ENCODE measurements at regions not wholly inside any gene's neighbourhood (a gene's known extent, or its start where the extent isn't known, plus 50 kb on each side); places are given as distances from the start of the nearest gene placed in this dataset.

DNA sequence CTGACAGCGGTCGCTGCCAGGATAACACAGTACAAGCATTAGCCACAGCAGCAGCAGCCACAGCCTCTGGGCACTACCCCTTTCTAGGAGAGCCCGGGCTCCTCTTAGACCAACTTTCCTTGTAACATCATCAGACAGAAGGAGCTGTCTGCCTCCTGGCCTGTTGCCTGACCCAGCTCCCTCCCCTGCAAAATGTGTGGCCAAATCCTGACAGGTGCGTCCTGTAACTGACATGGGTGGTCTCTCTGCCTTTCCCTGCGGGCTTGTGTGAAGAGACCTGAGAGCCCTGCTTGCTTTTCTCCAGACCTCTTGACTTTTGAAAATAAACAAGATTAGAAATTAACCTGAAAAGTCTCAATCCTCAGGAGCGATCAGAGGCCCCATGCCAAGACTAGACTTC is 824.9 kb downstream of the RAPGEF2 start:
- Histone ChIP-seq H3K18ac (ENCODE audit: extremely low read depth, low read length) (no peak overlapping the region), H2BK15ac (ENCODE audit: low read length) (no peak overlapping the region), H3K4me3 (ENCODE audit: extremely low read depth in 1 of 4, insufficient read depth in 2 of 4, low read depth in 3 of 4, low read length in 4 of 4) (no peak overlapping the region), H2BK20ac (ENCODE audit: low read length) (no peak overlapping the region), H3K9me3 (ENCODE audit: insufficient read depth in 2 of 2, low read depth in 1 of 2, low read length in 1 of 2) (peaks cover 23 to 26% of the 10 kb centered on the region in 2 experiments), H3K4me2 (ENCODE audit: insufficient read depth in 1 of 2, low read depth in 2 of 2, low read length in 2 of 2) (no peak overlapping the region), H3K4ac (replicated peaks; ENCODE audit: insufficient read length, low read depth, low read length) (no peak overlapping the region), H3K56ac (replicated peaks; ENCODE audit: insufficient read length, low read depth, low read length) (no peak overlapping the region), H3K14ac (ENCODE audit: insufficient read length) (no peak overlapping the region), H3K79me1 (ENCODE audit: low read depth, low read length) (no peaks in the 10 kb centered on the region), H4K8ac (ENCODE audit: extremely low read depth, insufficient read depth, low read length) (no peak overlapping the region), H4K20me1 (replicated peaks in 1 of 2; ENCODE audit: control insufficient read depth in 1 of 2, insufficient read depth in 2 of 2, low read length in 2 of 2) (no peaks in the 10 kb centered on the region), H4K5ac (ENCODE audit: insufficient read length, low read depth, low read length) (no peak overlapping the region), H2BK120ac (replicated peaks; ENCODE audit: low read depth, low read length) (no peak overlapping the region), H4K91ac (replicated peaks; ENCODE audit: insufficient read length, low read length) (no peak overlapping the region), H3K4me1 (replicated peaks in 1 of 4; ENCODE audit: control insufficient read depth in 3 of 4, insufficient read depth in 4 of 4, low read length in 3 of 4) (no peaks in the 10 kb centered on the region), H3K23ac (ENCODE audit: insufficient read length) (no peak overlapping the region), H2AFZ (ENCODE audit: low read length) (no peak overlapping the region), H3K27ac (ENCODE audit: low read depth, low read length) (no peak overlapping the region), H3K23me2 (ENCODE audit: low read depth, low read length) (no peaks in the 10 kb centered on the region), H2BK5ac (ENCODE audit: low read depth, low read length) (no peak overlapping the region), H3K36me3 (ENCODE audit: control insufficient read depth in 2 of 4, insufficient read depth in 4 of 4, low read length in 3 of 4) (no peaks in the 10 kb centered on the region; a peak in 2 of 8 replicates), H2AK5ac (ENCODE audit: low read depth, low read length) (no peak overlapping the region), H3K9ac (replicated peaks in 1 of 4; ENCODE audit: extremely low read depth in 1 of 4, low read depth in 3 of 4, low read length in 3 of 4) (no peak overlapping the region), H3K27me3 (replicated peaks in 1 of 4; ENCODE audit: control insufficient read depth in 3 of 4, extremely low read depth in 1 of 4, insufficient read depth in 3 of 4, low read length in 3 of 4) (no peaks in the 10 kb centered on the region), H2BK12ac (ENCODE audit: low read depth, low read length) (no peak overlapping the region), H3K79me2 (ENCODE audit: control insufficient read depth in 1 of 2, insufficient read depth in 2 of 2, low read length in 2 of 2) (no peaks in the 10 kb centered on the region)
- 94% methylated on average over 6 of the region's 6 CpGs; no CpG with 5 or more reads in 1 of the 2 experiments for WGBS, 2 experiments (ENCODE audit: extremely low coverage in 1 of 2, insufficient coverage in 1 of 2, insufficient read length in 1 of 2, insufficient replicate concordance in 2 of 2, low coverage in 1 of 2, low lambda C conversion rate in 2 of 2, missing lambda C conversion rate in 1 of 2)
- POLR2A ChIA-PET (ENCODE audit: partially characterized antibody), result no interaction called here
- DNase-seq (ENCODE audit: low read depth in 1 of 2, low spot score in 2 of 2) (no peak), FAIRE-seq (no peak)
- CTCF ChIA-PET (ENCODE audit: partially characterized antibody), result no interaction called here
- no peak for TF ChIP-seq RXRA (IDR thresholded peaks at IDR 0.05; ENCODE audit: insufficient read depth, low read depth, low read length)
- TF ChIP-seq, protein P1, sequence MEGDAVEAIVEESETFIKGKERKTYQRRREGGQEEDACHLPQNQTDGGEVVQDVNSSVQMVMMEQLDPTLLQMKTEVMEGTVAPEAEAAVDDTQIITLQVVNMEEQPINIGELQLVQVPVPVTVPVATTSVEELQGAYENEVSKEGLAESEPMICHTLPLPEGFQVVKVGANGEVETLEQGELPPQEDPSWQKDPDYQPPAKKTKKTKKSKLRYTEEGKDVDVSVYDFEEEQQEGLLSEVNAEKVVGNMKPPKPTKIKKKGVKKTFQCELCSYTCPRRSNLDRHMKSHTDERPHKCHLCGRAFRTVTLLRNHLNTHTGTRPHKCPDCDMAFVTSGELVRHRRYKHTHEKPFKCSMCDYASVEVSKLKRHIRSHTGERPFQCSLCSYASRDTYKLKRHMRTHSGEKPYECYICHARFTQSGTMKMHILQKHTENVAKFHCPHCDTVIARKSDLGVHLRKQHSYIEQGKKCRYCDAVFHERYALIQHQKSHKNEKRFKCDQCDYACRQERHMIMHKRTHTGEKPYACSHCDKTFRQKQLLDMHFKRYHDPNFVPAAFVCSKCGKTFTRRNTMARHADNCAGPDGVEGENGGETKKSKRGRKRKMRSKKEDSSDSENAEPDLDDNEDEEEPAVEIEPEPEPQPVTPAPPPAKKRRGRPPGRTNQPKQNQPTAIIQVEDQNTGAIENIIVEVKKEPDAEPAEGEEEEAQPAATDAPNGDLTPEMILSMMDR (IDR thresholded peaks at IDR 0.05; ENCODE audit: control extremely low read depth in 1 of 3, insufficient read depth in 1 of 3, low read depth in 1 of 3, low read length in 3 of 3), result no peak
- no peak for TF ChIP-seq JUND (IDR thresholded peaks at IDR 0.05; ENCODE audit: low read length)

Data from H1 (cell line).